Activated B cell treated with CpG ODN at 0.5 μM for 24 hours (primary cell): ENCODE measurements at regions not wholly inside any gene's neighbourhood (a gene's known extent, or its start where the extent isn't known, plus 50 kb on each side); places are given as distances from the start of the nearest gene placed in this dataset.
"Not testable (repeated sequence)": the region's sequence is repeated elsewhere in the genome, so short reads cannot be mapped to it uniquely, and the experiment has no call there.

Source experiments
- ATAC-seq: fragments of 200-7000 bp; cut with Tn5 transposase; one replicate; pipeline ENCODE4 v1.10.0; 2021; ENCODE audit warnings: low read depth, mild to moderate bottlenecking, moderate library complexity
- CTCF ChIA-PET: fragments of 350-600 bp; sonication (Branson Sonifier 250); formaldehyde crosslinking; loops from one replicate; lab custom pipeline; 2021; ENCODE audit warnings: antibody characterized with exemption; lab: Charles Lee
- POLR2A ChIA-PET: fragments of 350-600 bp; sonication (Branson Sonifier 250); formaldehyde crosslinking; loops from one replicate; lab custom pipeline; 2021; ENCODE audit warnings: antibody characterized with exemption; lab: Charles Lee
- DNase-seq: peaks from one replicate; pipeline ENCODE4 v3.0.0; 2022
- H3K27ac Mint-ChIP-seq: one replicate; pipeline ENCODE4 v1.8.0; 2020; ENCODE audit warnings: mixed read lengths
- H3K27me3 Mint-ChIP-seq: one replicate; pipeline ENCODE4 v1.8.0; 2021; ENCODE audit warnings: mixed read lengths
- H3K36me3 Mint-ChIP-seq: one replicate; pipeline ENCODE4 v1.8.0; 2021; ENCODE audit warnings: low read depth, mixed read lengths
- H3K4me1 Mint-ChIP-seq: one replicate; pipeline ENCODE4 v1.8.0; 2021; ENCODE audit warnings: mixed read lengths
- H3K4me3 Mint-ChIP-seq: one replicate; pipeline ENCODE4 v1.8.0; 2020; ENCODE audit warnings: mild to moderate bottlenecking, mixed read lengths
- H3K9me3 Mint-ChIP-seq: one replicate; pipeline ENCODE4 v1.8.0; 2020; ENCODE audit warnings: mixed read lengths
- CTCF ChIP-seq: fragments of 200-600 bp; IDR thresholded peaks from one replicate; pipeline ENCODE4 v1.8.0; 2022; ENCODE audit warnings: antibody characterized with exemption, mild to moderate bottlenecking
- intact Hi-C: fragments of 100-400 bp; cut with micrococcal nuclease; formaldehyde crosslinking; loops from one replicate; pipeline ENCODE4 v1.15.1; 2024

DNA sequence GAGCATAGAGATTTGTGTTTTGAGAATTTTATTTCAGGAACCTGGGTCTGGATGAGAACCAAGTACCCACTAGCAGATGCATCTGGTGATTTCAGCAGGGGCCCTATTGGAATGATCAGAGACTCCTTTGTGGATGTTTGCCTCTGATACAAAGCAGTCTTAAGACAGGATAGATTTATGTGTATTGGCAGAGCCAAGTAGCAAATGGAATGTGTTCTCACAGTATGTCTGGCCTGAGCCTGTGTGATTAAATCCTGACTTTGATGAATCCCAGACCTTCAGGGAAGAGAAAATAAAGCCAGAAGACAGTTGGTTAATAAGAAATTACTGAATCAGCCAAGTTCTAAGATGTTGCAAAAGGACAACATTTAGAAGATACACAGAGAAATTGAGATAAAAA lies 755.5 kb upstream of the SEMA6D start:
- ChIA-PET POLR2A (no interaction called here), CTCF (no interaction called here)
- no peaks in the 10 kb centered on the region for H3K36me3 Mint-ChIP-seq
- peaks cover 5% of the 10 kb centered on the region for H3K9me3 Mint-ChIP-seq
- no peak overlapping the region for H3K4me3 Mint-ChIP-seq
- H3K27ac Mint-ChIP-seq, result no peak overlapping the region
- ATAC-seq (no peak), DNase-seq (no peak)
- no peaks in the 10 kb centered on the region for H3K4me1 Mint-ChIP-seq
- TF ChIP-seq CTCF, result no peak
- intact Hi-C loops, result no loop called here
- H3K27me3 Mint-ChIP-seq, result no peaks in the 10 kb centered on the region

- DNase-seq, POLR2A ChIA-PET, H3K27me3 Mint-ChIP-seq, ATAC-seq, H3K4me1 Mint-ChIP-seq, H3K4me3 Mint-ChIP-seq, intact Hi-C loops, H3K27ac Mint-ChIP-seq, H3K36me3 Mint-ChIP-seq, CTCF ChIA-PET: not testable (repeated sequence)
- H3K9me3 Mint-ChIP-seq, result peaks cover 20% of the 10 kb centered on the region
Observed at GRCh38 chr15:46988055-46988454, 729.2 kb upstream of the SEMA6D start.

DNA sequence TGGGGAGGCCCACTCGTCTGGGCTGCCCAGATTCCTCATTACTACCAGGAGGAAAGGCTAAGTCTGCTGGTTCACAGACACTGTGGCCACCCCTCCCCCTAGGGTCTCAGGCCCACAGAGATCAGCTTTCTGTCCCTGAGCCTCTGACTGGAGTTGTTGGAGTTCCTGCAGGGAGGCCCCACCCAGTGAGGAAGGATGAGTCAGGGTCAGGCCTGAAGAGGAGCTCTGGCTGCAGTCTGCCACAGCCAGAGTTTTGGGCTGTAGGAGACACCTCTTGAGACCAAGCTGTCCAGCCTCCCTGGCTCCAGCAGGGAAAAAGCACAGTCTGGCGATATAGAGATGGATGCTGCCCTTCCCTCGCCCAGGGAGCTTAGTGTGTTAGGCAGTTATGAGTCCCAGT lies 720.9 kb upstream of the SEMA6D start:
- ATAC-seq (no peak), DNase-seq (no peak)
- POLR2A ChIA-PET, result no interaction called here
- Mint-ChIP-seq H3K4me3 (no peak overlapping the region), H3K27me3 (no peaks in the 10 kb centered on the region), H3K36me3 (no peaks in the 10 kb centered on the region), H3K27ac (no peak overlapping the region), H3K4me1 (no peaks in the 10 kb centered on the region), H3K9me3 (peaks cover 16% of the 10 kb centered on the region)
- CTCF ChIA-PET, result no interaction called here
- intact Hi-C loops, result no loop called here
- no peak for TF ChIP-seq CTCF

DNA sequence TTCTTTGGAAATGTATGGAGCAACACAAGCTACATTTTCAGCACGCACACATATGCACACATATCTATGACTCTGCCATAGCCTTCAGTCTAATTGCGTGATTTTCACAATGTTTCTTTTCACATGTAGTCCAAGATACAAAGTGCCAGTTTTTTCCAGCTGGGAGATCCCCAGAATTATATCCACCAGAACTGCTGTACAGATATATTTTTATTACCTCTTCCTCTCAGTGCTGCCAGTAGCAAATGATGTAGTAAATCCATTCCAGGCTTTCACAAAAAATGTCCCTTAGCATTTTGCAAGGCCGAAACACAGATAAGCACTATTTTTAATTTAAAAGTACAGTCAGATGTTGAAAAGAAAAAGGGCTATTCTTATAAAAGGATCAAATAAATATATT lies 719.8 kb upstream of the SEMA6D start:
- Mint-ChIP-seq H3K9me3 (peaks cover 12% of the 10 kb centered on the region), H3K4me3 (no peak overlapping the region), H3K27ac (no peak overlapping the region), H3K4me1 (no peaks in the 10 kb centered on the region), H3K36me3 (no peaks in the 10 kb centered on the region), H3K27me3 (no peaks in the 10 kb centered on the region)
- intact Hi-C loops, result no loop called here
- no peak for ATAC-seq
- no peak for DNase-seq
- TF ChIP-seq CTCF, result no peak
- ChIA-PET CTCF (no interaction called here), POLR2A (no interaction called here)

- Mint-ChIP-seq H3K4me1 (no peaks in the 10 kb centered on the region), H3K9me3 (peaks cover 10% of the 10 kb centered on the region), H3K4me3 (no peak overlapping the region), H3K27me3 (no peaks in the 10 kb centered on the region), H3K36me3 (no peaks in the 10 kb centered on the region), H3K27ac (no peak overlapping the region)
- DNase-seq (no peak), ATAC-seq (no peak)
- CTCF ChIA-PET, result no interaction called here
- POLR2A ChIA-PET, result no interaction called here
- intact Hi-C loops, result no loop called here
- no peak for TF ChIP-seq CTCF
Observed at GRCh38 chr15:47003568-47003967, 713.7 kb upstream of the SEMA6D start.

DNA sequence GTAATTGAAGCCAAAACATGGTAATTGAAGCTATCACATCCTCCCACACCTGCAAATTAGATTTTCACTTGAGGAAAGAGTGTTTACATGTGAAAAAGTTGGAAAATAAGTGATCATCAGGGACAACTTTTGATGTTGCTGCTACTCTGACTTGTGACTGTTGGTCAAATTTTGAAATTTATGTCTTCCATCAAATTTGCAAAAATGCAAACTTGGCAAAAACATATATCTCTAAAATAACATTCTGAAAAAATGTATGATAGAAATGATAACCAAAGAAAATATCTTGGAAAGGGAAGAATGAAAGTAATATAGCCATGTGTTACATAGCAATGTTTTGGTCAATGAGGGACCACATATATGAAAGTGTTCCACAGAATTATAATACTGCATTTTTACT lies 703.9 kb upstream of the SEMA6D start:
- no peak for TF ChIP-seq CTCF
- Mint-ChIP-seq H3K36me3 (no peaks in the 10 kb centered on the region), H3K27ac (no peak overlapping the region), H3K4me3 (no peak overlapping the region), H3K9me3 (peaks cover 20% of the 10 kb centered on the region), H3K27me3 (no peaks in the 10 kb centered on the region), H3K4me1 (no peaks in the 10 kb centered on the region)
- intact Hi-C loops, result no loop called here
- ATAC-seq, result no peak
- ChIA-PET CTCF (no interaction called here), POLR2A (no interaction called here)
- no peak for DNase-seq
